ENCODE measurements at regions not wholly inside any gene's neighbourhood (a gene's known extent, or its start where the extent isn't known, plus 50 kb on each side); places are given as distances from the start of the nearest gene placed in this dataset.

GRCh38 chr1:188986745-188987417, 1490.8 kb downstream of the BRINP3 start:
- no peak for DNase-seq
- CTCF ChIA-PET (ENCODE audit: partially characterized antibody), result no interaction called here

DNA sequence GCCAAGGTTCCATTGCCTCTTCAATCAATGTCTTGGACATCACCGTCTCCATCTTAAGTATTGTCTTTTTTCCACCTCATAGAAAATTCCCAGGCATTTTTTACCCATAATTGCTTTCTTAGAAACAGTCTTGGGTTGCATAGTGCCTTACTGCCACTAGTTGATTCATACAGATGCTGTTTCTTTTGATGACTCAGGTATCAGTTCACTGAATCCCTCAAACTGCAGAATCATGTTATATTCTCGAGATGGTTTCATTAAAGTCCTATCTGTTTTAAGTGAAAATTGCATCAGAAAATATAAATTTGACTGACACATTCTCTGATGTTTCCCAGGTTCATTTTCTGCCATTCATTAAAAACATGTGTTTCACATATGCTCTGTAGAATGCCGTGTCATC, 1489.1 kb downstream of the BRINP3 start:
- Mint-ChIP-seq H3K9me3 (peaks cover 0 to 30% (median 12%) of the 10 kb centered on the region in 8 donors), H3K4me1 (no peaks in the 10 kb centered on the region), H3K4me3 (no peak overlapping the region), H3K36me3 (no peaks in the 10 kb centered on the region), H3K27me3 (no peaks in the 10 kb centered on the region), H3K27ac (no peak overlapping the region)
- H3K36me3 ChIP-seq (ENCODE audit: insufficient read depth, low read length), result no peaks in the 10 kb centered on the region
- H3K9me3 ChIP-seq (ENCODE audit: control insufficient read depth in 1 of 2, low read length in 2 of 2), result no peaks in the 10 kb centered on the region
- intact Hi-C loops (cut with micrococcal nuclease), result no loop called here
- no peaks in the 10 kb centered on the region for H3K27me3 ChIP-seq (ENCODE audit: insufficient read depth, low read length)
- no peak overlapping the region for H3K27ac ChIP-seq (ENCODE audit: low read depth, low read length)
- ChIA-PET POLR2A (ENCODE audit: partially characterized antibody) (no interaction called here), CTCF (ENCODE audit: partially characterized antibody) (no interaction called here)
- no peaks in the 10 kb centered on the region for H3K4me1 ChIP-seq (ENCODE audit: insufficient read depth, low read length)
- DNase-seq, result no peak
- no peak overlapping the region for H3K4me3 ChIP-seq (ENCODE audit: low read length in 2 of 2)

More at GRCh38 chr1:188986745-188987417, 1490.8 kb downstream of the BRINP3 start:
- no peaks in the 10 kb centered on the region for H3K36me3 ChIP-seq (ENCODE audit: insufficient read depth, low read length)
- H3K27me3 ChIP-seq (ENCODE audit: insufficient read depth, low read length), result no peaks in the 10 kb centered on the region
- no peaks in the 10 kb centered on the region for H3K36me3 Mint-ChIP-seq
- peaks cover 0 to 40% (median 15%) of the 10 kb centered on the region in 8 donors for H3K9me3 Mint-ChIP-seq
- no peaks in the 10 kb centered on the region for H3K27me3 Mint-ChIP-seq
- H3K4me3 Mint-ChIP-seq, result no peak overlapping the region
- no peak overlapping the region for H3K27ac ChIP-seq (ENCODE audit: low read depth, low read length)
- no peaks in the 10 kb centered on the region for H3K4me1 ChIP-seq (ENCODE audit: insufficient read depth, low read length)
- H3K27ac Mint-ChIP-seq, result no peak overlapping the region
- H3K4me1 Mint-ChIP-seq, result no peaks in the 10 kb centered on the region
- no peak overlapping the region for H3K4me3 ChIP-seq (ENCODE audit: low read length in 2 of 2)
- intact Hi-C loops (cut with micrococcal nuclease), result no loop called here
- POLR2A ChIA-PET (ENCODE audit: partially characterized antibody), result no interaction called here
- no peaks in the 10 kb centered on the region for H3K9me3 ChIP-seq (ENCODE audit: control insufficient read depth in 1 of 2, low read length in 2 of 2)

DNA sequence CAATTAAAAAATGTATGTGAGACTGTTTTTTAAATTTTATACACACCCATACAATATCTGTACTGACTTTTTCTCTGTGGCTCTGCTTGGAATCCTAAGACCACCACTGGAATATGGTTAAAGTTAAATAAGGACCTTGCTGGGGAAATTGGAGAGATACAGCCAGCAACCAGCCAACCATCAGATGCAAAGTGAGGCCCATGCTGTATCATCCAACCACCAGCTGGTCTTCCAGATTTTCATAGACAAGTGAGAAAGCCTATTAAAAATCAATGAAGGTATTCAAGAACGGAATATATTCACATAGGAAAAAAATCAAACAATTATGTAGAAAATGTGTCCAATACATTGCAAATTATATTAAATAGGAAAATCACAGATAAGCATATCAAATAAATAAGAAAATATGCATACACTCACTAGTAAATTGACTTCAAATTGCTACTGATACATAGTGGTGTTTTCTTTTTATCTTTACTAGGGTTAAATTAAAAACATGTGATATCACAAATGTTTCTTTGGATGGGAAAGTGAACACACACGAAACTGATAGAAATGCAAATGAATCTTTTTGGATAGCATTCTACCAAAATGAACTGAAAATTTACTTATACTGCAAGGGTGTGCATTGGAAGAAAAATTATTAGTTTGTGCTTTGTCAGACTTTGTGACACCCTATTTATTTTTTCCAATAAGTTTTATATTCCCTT, 1486.3 kb downstream of the BRINP3 start:
- Histone ChIP-seq H3K9me3 (ENCODE audit: control insufficient read depth in 1 of 2, low read length in 2 of 2) (no peaks in the 10 kb centered on the region), H3K36me3 (ENCODE audit: insufficient read depth, low read length) (no peaks in the 10 kb centered on the region), H3K4me1 (ENCODE audit: insufficient read depth, low read length) (no peaks in the 10 kb centered on the region), H3K27me3 (ENCODE audit: insufficient read depth, low read length) (no peaks in the 10 kb centered on the region), H3K27ac (ENCODE audit: low read depth, low read length) (no peak overlapping the region), H3K4me3 (ENCODE audit: low read length in 2 of 2) (no peak overlapping the region)
- no peak for DNase-seq
- H3K9me3 Mint-ChIP-seq, result peaks cover 0 to 10% (median 3%) of the 10 kb centered on the region in 8 donors
- no peak overlapping the region for H3K4me3 Mint-ChIP-seq
- CTCF ChIA-PET (ENCODE audit: partially characterized antibody), result no interaction called here
- no peaks in the 10 kb centered on the region for H3K4me1 Mint-ChIP-seq
- no peak overlapping the region for H3K27ac Mint-ChIP-seq
- no peaks in the 10 kb centered on the region for H3K36me3 Mint-ChIP-seq
- no peaks in the 10 kb centered on the region for H3K27me3 Mint-ChIP-seq
- POLR2A ChIA-PET (ENCODE audit: partially characterized antibody), result no interaction called here
- intact Hi-C loops (cut with micrococcal nuclease), result no loop called here

GRCh38 chr1:189007824-189008223, 1469.8 kb downstream of the BRINP3 start:
- no peaks in the 10 kb centered on the region for H3K27me3 ChIP-seq (ENCODE audit: insufficient read depth, low read length)
- Mint-ChIP-seq H3K27ac (no peak overlapping the region), H3K4me3 (no peak overlapping the region), H3K36me3 (no peaks in the 10 kb centered on the region), H3K9me3 (peaks cover 0 to 11% (median 3%) of the 10 kb centered on the region in 8 donors), H3K27me3 (no peaks in the 10 kb centered on the region), H3K4me1 (no peaks in the 10 kb centered on the region)
- intact Hi-C loops (cut with micrococcal nuclease), result no loop called here
- no peaks in the 10 kb centered on the region for H3K36me3 ChIP-seq (ENCODE audit: insufficient read depth, low read length)
- DNase-seq, result no peak
- ChIA-PET CTCF (ENCODE audit: partially characterized antibody) (no interaction called here), POLR2A (ENCODE audit: partially characterized antibody) (no interaction called here)
- H3K4me3 ChIP-seq (ENCODE audit: low read length in 2 of 2), result no peak overlapping the region
- no peak overlapping the region for H3K27ac ChIP-seq (ENCODE audit: low read depth, low read length)
- peaks cover 0 to 2% of the 10 kb centered on the region in 2 donors for H3K9me3 ChIP-seq (ENCODE audit: control insufficient read depth in 1 of 2, low read length in 2 of 2)
- no peaks in the 10 kb centered on the region for H3K4me1 ChIP-seq (ENCODE audit: insufficient read depth, low read length)

GRCh38 chr1:189021577-189021976, 1456.1 kb downstream of the BRINP3 start:
- Mint-ChIP-seq H3K27me3 (no peaks in the 10 kb centered on the region), H3K4me3 (no peak overlapping the region), H3K9me3 (peaks cover 0 to 35% (median 16%) of the 10 kb centered on the region in 8 donors), H3K36me3 (no peaks in the 10 kb centered on the region), H3K4me1 (no peaks in the 10 kb centered on the region), H3K27ac (no peak overlapping the region)
- DNase-seq, result peak in 1 of 5 donors; percentile 13
- ChIA-PET POLR2A (ENCODE audit: partially characterized antibody) (no interaction called here), CTCF (ENCODE audit: partially characterized antibody) (no interaction called here)
- Histone ChIP-seq H3K9me3 (ENCODE audit: control insufficient read depth in 1 of 2, low read length in 2 of 2) (no peaks in the 10 kb centered on the region), H3K36me3 (ENCODE audit: insufficient read depth, low read length) (no peaks in the 10 kb centered on the region), H3K27me3 (ENCODE audit: insufficient read depth, low read length) (no peaks in the 10 kb centered on the region), H3K4me1 (ENCODE audit: insufficient read depth, low read length) (no peaks in the 10 kb centered on the region), H3K4me3 (ENCODE audit: low read length in 2 of 2) (no peak overlapping the region), H3K27ac (ENCODE audit: low read depth, low read length) (no peak overlapping the region)
- intact Hi-C loops (cut with micrococcal nuclease), result no loop called here

DNA sequence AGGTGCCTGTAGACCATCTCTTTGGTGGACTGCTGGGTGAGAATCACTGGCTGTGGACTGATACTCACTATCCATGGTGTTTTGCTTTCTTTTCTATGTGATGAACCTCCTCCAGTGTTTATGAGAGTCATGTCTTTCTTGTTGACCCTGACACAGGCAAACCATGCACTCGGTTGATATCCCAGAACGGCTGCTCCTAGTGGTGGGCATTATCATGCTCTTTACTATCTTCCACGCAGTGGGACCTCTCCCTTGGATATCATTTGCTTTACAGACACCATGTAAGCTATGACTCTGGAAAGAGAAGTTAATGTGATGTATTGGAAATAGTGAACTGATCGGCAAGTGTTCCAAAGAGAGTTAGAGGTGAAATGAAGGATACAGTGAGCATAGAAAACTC, 1455.6 kb downstream of the BRINP3 start:
- CTCF ChIA-PET (ENCODE audit: partially characterized antibody), result no interaction called here
- intact Hi-C loops (cut with micrococcal nuclease), result no loop called here

DNA sequence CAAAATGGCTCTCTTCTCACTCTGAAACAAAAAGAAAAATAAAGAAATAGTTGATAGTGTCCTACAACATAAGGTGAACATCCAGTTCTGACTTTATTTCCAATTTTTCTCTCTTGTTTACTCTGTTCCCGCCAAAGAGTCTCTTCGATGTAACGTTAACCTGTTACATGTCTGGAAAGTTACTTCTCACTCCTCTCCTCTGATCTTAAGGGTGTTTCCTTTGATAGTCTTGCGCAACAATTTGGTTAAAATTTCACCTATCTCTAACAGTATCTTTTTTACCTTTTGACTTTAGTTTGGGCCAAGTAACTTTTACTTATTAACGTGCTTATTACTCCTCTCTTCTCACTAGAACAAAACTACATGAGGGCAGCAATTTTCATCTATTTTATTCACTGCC, 1450.2 kb downstream of the BRINP3 start:
- Mint-ChIP-seq H3K36me3 (no peaks in the 10 kb centered on the region), H3K4me1 (no peaks in the 10 kb centered on the region), H3K4me3 (no peak overlapping the region), H3K9me3 (peaks cover 2 to 18% (median 7%) of the 10 kb centered on the region in 8 donors), H3K27me3 (no peaks in the 10 kb centered on the region), H3K27ac (no peak overlapping the region)
- POLR2A ChIA-PET (ENCODE audit: partially characterized antibody), result no interaction called here
- Histone ChIP-seq H3K27ac (ENCODE audit: low read depth, low read length) (no peak overlapping the region), H3K27me3 (ENCODE audit: insufficient read depth, low read length) (no peaks in the 10 kb centered on the region), H3K9me3 (ENCODE audit: control insufficient read depth in 1 of 2, low read length in 2 of 2) (no peaks in the 10 kb centered on the region), H3K36me3 (ENCODE audit: insufficient read depth, low read length) (no peaks in the 10 kb centered on the region), H3K4me3 (ENCODE audit: low read length in 2 of 2) (no peak overlapping the region), H3K4me1 (ENCODE audit: insufficient read depth, low read length) (no peaks in the 10 kb centered on the region)
- no peak for DNase-seq
- CTCF ChIA-PET (ENCODE audit: partially characterized antibody), result no interaction called here
- intact Hi-C loops (cut with micrococcal nuclease), result no loop called here

More for the DNA sequence above, 1455.6 kb downstream of the BRINP3 start:
- Histone ChIP-seq H3K27ac (ENCODE audit: low read depth, low read length) (no peak overlapping the region), H3K9me3 (ENCODE audit: control insufficient read depth in 1 of 2, low read length in 2 of 2) (no peaks in the 10 kb centered on the region), H3K4me1 (ENCODE audit: insufficient read depth, low read length) (no peaks in the 10 kb centered on the region), H3K27me3 (ENCODE audit: insufficient read depth, low read length) (no peaks in the 10 kb centered on the region), H3K36me3 (ENCODE audit: insufficient read depth, low read length) (no peaks in the 10 kb centered on the region), H3K4me3 (ENCODE audit: low read length in 2 of 2) (no peak overlapping the region)
- no peak overlapping the region for H3K27ac Mint-ChIP-seq
- DNase-seq, result no peak
- no peaks in the 10 kb centered on the region for H3K36me3 Mint-ChIP-seq
- H3K27me3 Mint-ChIP-seq, result no peaks in the 10 kb centered on the region
- no peaks in the 10 kb centered on the region for H3K4me1 Mint-ChIP-seq
- POLR2A ChIA-PET (ENCODE audit: partially characterized antibody), result no interaction called here
- H3K9me3 Mint-ChIP-seq, result peaks cover 0 to 30% (median 13%) of the 10 kb centered on the region in 8 donors
- no peak overlapping the region for H3K4me3 Mint-ChIP-seq
